CD14-positive monocyte (primary cell): ENCODE measurements at regions not wholly inside any gene's neighbourhood (a gene's known extent, or its start where the extent isn't known, plus 50 kb on each side); places are given as distances from the start of the nearest gene placed in this dataset.

Experiments
- DNase-seq, 3 donors: peaks; one replicate each; pipeline ENCODE4 v3.0.0-alpha.2; 2011 to 2022
- H2AFZ ChIP-seq: 2 replicates; pipeline ENCODE4 v1.6.0; 2012; ENCODE audit warnings: mild to moderate bottlenecking, low read depth, low read length, inconsistent platforms; ENCODE audit not compliant: insufficient read depth, poor library complexity, severe bottlenecking
- H3K27ac ChIP-seq, 2 donors: 1 replicate in 1 of 2; 2 replicates in 1 of 2; pipeline ENCODE4 v1.5.1; 2012 to 2013; ENCODE audit warnings: low read length in 2 of 2, control low read depth in 1 of 2, inconsistent platforms in 1 of 2, low read depth in 1 of 2, mild to moderate bottlenecking in 1 of 2
- H3K27me3 ChIP-seq, 2 donors: one replicate each; pipeline versions ENCODE4 v1.6.0 to v1.6.1; 2011 to 2013; ENCODE audit warnings: low read length in 2 of 2; ENCODE audit not compliant: control insufficient read depth in 2 of 2, insufficient read depth in 2 of 2
- H3K36me3 ChIP-seq, 2 donors: replicated peaks in 1 of 2; 1 replicate in 1 of 2; 2 replicates in 1 of 2; pipeline versions ENCODE4 v1.5.1 to v1.6.1; 2012 to 2013; ENCODE audit warnings: low read length in 2 of 2, control low read depth in 1 of 2, inconsistent platforms in 1 of 2, mild to moderate bottlenecking in 1 of 2; ENCODE audit not compliant: insufficient read depth in 2 of 2, control insufficient read depth in 1 of 2
- H3K4me1 ChIP-seq, 2 donors: 1 replicate in 1 of 2; 2 replicates in 1 of 2; pipeline versions ENCODE4 v1.5.1 to v1.6.1; 2012 to 2013; ENCODE audit warnings: low read length in 2 of 2, control low read depth in 1 of 2, inconsistent platforms in 1 of 2, mild to moderate bottlenecking in 1 of 2, moderate library complexity in 1 of 2; ENCODE audit not compliant: insufficient read depth in 2 of 2, control insufficient read depth in 1 of 2
- H3K4me2 ChIP-seq: replicated peaks from 2 replicates; pipeline ENCODE3; 2012; ENCODE audit warnings: low read length, moderate library complexity, mild to moderate bottlenecking; ENCODE audit not compliant: poor library complexity, severe bottlenecking; ENCODE audit errors: extremely low read depth
- H3K4me3 ChIP-seq, 3 experiments: fragments of 200-600 bp in 1 of 3; sonication (generic) in 1 of 3; replicated peaks in 1 of 3; 1 replicate in 2 of 3; 2 replicates in 1 of 3; pipeline ENCODE4 v1.5.1; 2011 to 2013; ENCODE audit warnings: low read length in 3 of 3, mild to moderate bottlenecking in 3 of 3, control low read depth in 2 of 3, low read depth in 2 of 3, inconsistent platforms in 1 of 3, moderate library complexity in 1 of 3
- H3K79me2 ChIP-seq: 2 replicates; pipeline ENCODE4 v1.6.0; 2012; ENCODE audit warnings: mild to moderate bottlenecking, control low read depth, inconsistent platforms, low read length, moderate library complexity; ENCODE audit not compliant: insufficient read depth
- H3K9ac ChIP-seq: 2 replicates; pipeline ENCODE4 v1.6.0; 2017; ENCODE audit warnings: low read length, mild to moderate bottlenecking; ENCODE audit not compliant: insufficient read depth, poor library complexity, severe bottlenecking
- H3K9me3 ChIP-seq, 2 donors: replicated peaks in 1 of 2; 1 replicate in 1 of 2; 2 replicates in 1 of 2; pipeline versions ENCODE4 v1.5.1 to v1.6.1; 2012 to 2013; ENCODE audit warnings: low read length in 2 of 2, control low read depth in 1 of 2; ENCODE audit not compliant: control insufficient read depth in 1 of 2, insufficient read depth in 1 of 2
- H4K20me1 ChIP-seq: 2 replicates; pipeline ENCODE4 v1.6.0; 2012; ENCODE audit warnings: mild to moderate bottlenecking, low read length, control low read depth, moderate library complexity; ENCODE audit not compliant: insufficient read depth
- H3K27ac Mint-ChIP-seq, 7 donors: one replicate each; pipeline ENCODE4 v1.8.0; 2020; ENCODE audit warnings: mild to moderate bottlenecking in 7 of 7, mixed read lengths in 7 of 7, moderate library complexity in 6 of 7, inconsistent platforms in 2 of 7
- H3K27me3 Mint-ChIP-seq, 3 donors: one replicate each; pipeline ENCODE4 v1.8.0; 2021 to 2022; ENCODE audit warnings: low read depth in 3 of 3, mild to moderate bottlenecking in 3 of 3, mixed read lengths in 3 of 3, moderate library complexity in 3 of 3, inconsistent platforms in 1 of 3
- H3K36me3 Mint-ChIP-seq, 2 donors: one replicate each; pipeline ENCODE4 v1.8.0; 2020; ENCODE audit warnings: mixed read lengths in 2 of 2, inconsistent platforms in 1 of 2, mild to moderate bottlenecking in 1 of 2
- H3K4me1 Mint-ChIP-seq: one replicate; pipeline ENCODE4 v1.8.0; 2020; ENCODE audit warnings: mild to moderate bottlenecking, mixed read lengths
- H3K4me3 Mint-ChIP-seq, 2 donors: one replicate each; pipeline ENCODE4 v1.8.0; 2020; ENCODE audit warnings: mild to moderate bottlenecking in 2 of 2, mixed read lengths in 2 of 2, moderate library complexity in 1 of 2
- H3K9me3 Mint-ChIP-seq, 7 donors: one replicate each; pipeline ENCODE4 v1.8.0; 2020 to 2022; ENCODE audit warnings: mixed read lengths in 7 of 7, mild to moderate bottlenecking in 6 of 7, moderate library complexity in 6 of 7, inconsistent platforms in 2 of 7
- WGBS: methylation state at CpG from one replicate; pipeline ENCODE4 v1.1.5; 2013; ENCODE audit warnings: missing lambda C conversion rate; ENCODE audit not compliant: insufficient coverage; 5-methylcytosine and 5-hydroxymethylcytosine counted together
- intact Hi-C, 2 donors: fragments of 100-400 bp; cut with micrococcal nuclease; formaldehyde crosslinking; loops; one replicate each; pipeline versions ENCODE4 v1.15.0 to v1.15.1; 2023
- TF ChIP-seq, protein P1 (sequence below): fragments of 200-600 bp; IDR thresholded peaks from one replicate; pipeline ENCODE4 v1.8.0; 2022; ENCODE audit warnings: antibody characterized with exemption, mild to moderate bottlenecking

DNA sequence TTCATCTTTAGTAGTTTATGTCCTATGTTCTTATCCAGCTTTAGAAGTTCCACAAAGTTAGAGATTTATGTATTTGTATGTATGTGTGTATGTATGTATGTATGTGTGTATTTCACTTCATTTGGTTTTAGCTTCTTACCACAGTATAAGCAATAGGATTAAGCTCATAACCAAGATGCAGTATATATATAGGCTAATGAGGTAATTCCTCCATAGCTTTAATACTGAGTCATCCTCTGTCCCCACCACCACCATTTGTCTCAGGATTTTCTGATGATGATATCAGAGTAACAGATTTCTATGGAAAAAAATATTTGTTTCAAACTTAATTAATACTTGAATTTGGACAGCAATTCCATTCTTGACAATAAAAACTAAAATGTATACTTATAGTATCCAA, 159.2 kb downstream of the SOX11 start:
- no peaks in the 10 kb centered on the region for H3K27me3 Mint-ChIP-seq
- intact Hi-C loops, result no loop called here
- TF ChIP-seq, protein P1, sequence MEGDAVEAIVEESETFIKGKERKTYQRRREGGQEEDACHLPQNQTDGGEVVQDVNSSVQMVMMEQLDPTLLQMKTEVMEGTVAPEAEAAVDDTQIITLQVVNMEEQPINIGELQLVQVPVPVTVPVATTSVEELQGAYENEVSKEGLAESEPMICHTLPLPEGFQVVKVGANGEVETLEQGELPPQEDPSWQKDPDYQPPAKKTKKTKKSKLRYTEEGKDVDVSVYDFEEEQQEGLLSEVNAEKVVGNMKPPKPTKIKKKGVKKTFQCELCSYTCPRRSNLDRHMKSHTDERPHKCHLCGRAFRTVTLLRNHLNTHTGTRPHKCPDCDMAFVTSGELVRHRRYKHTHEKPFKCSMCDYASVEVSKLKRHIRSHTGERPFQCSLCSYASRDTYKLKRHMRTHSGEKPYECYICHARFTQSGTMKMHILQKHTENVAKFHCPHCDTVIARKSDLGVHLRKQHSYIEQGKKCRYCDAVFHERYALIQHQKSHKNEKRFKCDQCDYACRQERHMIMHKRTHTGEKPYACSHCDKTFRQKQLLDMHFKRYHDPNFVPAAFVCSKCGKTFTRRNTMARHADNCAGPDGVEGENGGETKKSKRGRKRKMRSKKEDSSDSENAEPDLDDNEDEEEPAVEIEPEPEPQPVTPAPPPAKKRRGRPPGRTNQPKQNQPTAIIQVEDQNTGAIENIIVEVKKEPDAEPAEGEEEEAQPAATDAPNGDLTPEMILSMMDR, result no peak
- no peaks in the 10 kb centered on the region for H3K27me3 ChIP-seq
- H3K4me2 ChIP-seq, result no peak overlapping the region
- no peaks in the 10 kb centered on the region for H3K36me3 Mint-ChIP-seq
- no peak overlapping the region for H3K9ac ChIP-seq
- no peak overlapping the region for H3K4me3 ChIP-seq
- no peak overlapping the region for H3K4me3 Mint-ChIP-seq
- H3K9me3 Mint-ChIP-seq, result peaks cover 2 to 8% (median 4%) of the 10 kb centered on the region in 7 donors
- no peak for DNase-seq
- no peaks in the 10 kb centered on the region for H3K4me1 ChIP-seq
- H2AFZ ChIP-seq, result no peak overlapping the region
- no peak overlapping the region for H3K27ac ChIP-seq
- H3K79me2 ChIP-seq, result no peaks in the 10 kb centered on the region
- no peaks in the 10 kb centered on the region for H3K4me1 Mint-ChIP-seq
- H4K20me1 ChIP-seq, result no peaks in the 10 kb centered on the region
- H3K27ac Mint-ChIP-seq, result no peak overlapping the region
- H3K9me3 ChIP-seq, result peaks cover 3 to 11% of the 10 kb centered on the region in 2 donors
- no peaks in the 10 kb centered on the region for H3K36me3 ChIP-seq

DNA sequence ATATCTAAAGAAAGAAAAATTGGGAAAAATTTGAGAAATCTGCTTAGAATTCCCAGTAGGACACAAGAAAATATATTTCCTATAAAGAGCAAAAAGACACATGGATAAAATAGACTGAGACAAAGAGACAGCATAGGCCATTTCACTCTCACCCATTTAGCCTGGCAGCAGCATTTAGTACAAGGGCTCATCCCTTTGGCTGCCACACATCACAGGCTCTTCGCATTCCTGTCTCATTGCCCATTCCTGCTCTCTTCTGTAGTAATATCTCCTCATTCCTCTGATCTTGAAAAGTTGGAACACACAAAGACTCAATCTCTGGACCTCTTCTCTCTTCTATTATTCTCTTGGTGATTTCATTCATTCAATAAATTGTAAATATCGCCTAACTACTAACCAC, 162.6 kb downstream of the SOX11 start:
- no peaks in the 10 kb centered on the region for H3K27me3 Mint-ChIP-seq
- 91% methylated on average over 1 of the region's 2 CpGs for WGBS
- Histone ChIP-seq H3K36me3 (no peaks in the 10 kb centered on the region), H3K9ac (no peak overlapping the region), H3K9me3 (peaks cover 3 to 11% of the 10 kb centered on the region in 2 donors), H3K79me2 (no peaks in the 10 kb centered on the region), H2AFZ (no peak overlapping the region), H3K4me2 (no peak overlapping the region), H3K4me3 (no peak overlapping the region), H3K27me3 (no peaks in the 10 kb centered on the region), H3K27ac (no peak overlapping the region), H3K4me1 (no peaks in the 10 kb centered on the region), H4K20me1 (no peaks in the 10 kb centered on the region)
- TF ChIP-seq, protein P1, result no peak
- intact Hi-C loops, result no loop called here
- DNase-seq, result no peak
- H3K4me3 Mint-ChIP-seq, result no peak overlapping the region
- no peak overlapping the region for H3K27ac Mint-ChIP-seq
- peaks cover 2 to 11% (median 6%) of the 10 kb centered on the region in 7 donors for H3K9me3 Mint-ChIP-seq
- no peaks in the 10 kb centered on the region for H3K36me3 Mint-ChIP-seq
- no peaks in the 10 kb centered on the region for H3K4me1 Mint-ChIP-seq
